NT2/D1 (cell line): ENCODE measurements at regions not wholly inside any gene's neighbourhood (a gene's known extent, or its start where the extent isn't known, plus 50 kb on each side); places are given as distances from the start of the nearest gene placed in this dataset.

Source experiments
- SUZ12 ChIP-seq: IDR thresholded peaks from 2 replicates; pipeline ENCODE4 v1.6.1; 2011; ENCODE audit not compliant: insufficient read length, insufficient read depth; ENCODE audit errors: extremely low read depth
- ZNF274 ChIP-seq: IDR thresholded peaks from 2 replicates; pipeline ENCODE4 v1.6.1; 2011; ENCODE audit warnings: mild to moderate bottlenecking, low read depth, low read length

GRCh38 chr14:25518364-25518763 lies 468.4 kb upstream of the STXBP6 start:
- TF ChIP-seq ZNF274 (no peak), SUZ12 (no peak)
